HG02678 (cell line): ENCODE measurements at regions not wholly inside any gene's neighbourhood (a gene's known extent, or its start where the extent isn't known, plus 50 kb on each side); places are given as distances from the start of the nearest gene placed in this dataset.
A peak's percentile ranks its signal among the peaks of the same experiment; 100 is the strongest.
"Not testable (repeated sequence)": the region's sequence is repeated elsewhere in the genome, so short reads cannot be mapped to it uniquely, and the experiment has no call there.

Experiments used
- ATAC-seq: cut with Tn5 transposase; IDR thresholded peaks from one replicate; pipeline ENCODE4 v1.9.1; 2021; ENCODE audit warnings: mild to moderate bottlenecking, moderate library complexity; ENCODE audit not compliant: unreplicated experiment

DNA sequence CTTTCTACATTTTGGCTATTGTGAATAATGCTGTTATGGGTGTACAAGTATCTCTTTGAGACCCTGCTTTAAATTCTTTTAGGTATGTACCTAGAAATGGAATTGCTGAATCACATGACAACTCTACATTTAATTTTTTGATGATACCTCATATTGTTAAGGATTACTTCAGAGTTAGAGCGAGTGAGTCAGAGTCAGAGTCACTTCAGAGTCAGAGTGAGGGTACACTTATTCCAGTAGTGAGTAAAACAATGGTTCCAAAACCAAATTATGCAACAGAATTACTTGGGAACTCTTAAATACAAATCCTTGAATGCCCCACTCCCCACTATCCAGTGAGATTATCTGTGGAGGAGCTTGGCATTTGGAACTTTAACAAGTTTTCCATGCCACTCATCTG is 50.3 kb upstream of the SNRK start:
- ATAC-seq, result no peak

DNA sequence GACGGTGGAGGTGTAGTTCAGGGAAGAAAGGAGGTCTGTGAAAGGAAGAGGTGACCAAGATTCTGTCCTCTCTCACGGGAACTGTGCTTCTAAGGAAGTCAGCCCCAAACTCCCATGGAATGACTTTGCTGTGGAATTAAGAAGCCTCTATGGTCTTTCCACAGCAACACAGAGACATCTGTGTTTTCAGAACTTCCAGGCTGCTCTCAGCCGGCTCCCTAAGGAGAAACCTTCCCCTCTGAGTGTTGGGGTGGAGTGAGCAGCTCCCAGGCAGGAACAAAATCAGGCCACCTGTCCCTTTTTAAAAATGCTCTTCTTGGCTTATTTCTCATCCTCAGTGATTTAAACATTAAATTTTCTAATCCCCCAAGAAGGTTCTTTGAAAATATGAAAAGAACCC is 53.3 kb upstream of the SNRK start:
- no peak for ATAC-seq

DNA sequence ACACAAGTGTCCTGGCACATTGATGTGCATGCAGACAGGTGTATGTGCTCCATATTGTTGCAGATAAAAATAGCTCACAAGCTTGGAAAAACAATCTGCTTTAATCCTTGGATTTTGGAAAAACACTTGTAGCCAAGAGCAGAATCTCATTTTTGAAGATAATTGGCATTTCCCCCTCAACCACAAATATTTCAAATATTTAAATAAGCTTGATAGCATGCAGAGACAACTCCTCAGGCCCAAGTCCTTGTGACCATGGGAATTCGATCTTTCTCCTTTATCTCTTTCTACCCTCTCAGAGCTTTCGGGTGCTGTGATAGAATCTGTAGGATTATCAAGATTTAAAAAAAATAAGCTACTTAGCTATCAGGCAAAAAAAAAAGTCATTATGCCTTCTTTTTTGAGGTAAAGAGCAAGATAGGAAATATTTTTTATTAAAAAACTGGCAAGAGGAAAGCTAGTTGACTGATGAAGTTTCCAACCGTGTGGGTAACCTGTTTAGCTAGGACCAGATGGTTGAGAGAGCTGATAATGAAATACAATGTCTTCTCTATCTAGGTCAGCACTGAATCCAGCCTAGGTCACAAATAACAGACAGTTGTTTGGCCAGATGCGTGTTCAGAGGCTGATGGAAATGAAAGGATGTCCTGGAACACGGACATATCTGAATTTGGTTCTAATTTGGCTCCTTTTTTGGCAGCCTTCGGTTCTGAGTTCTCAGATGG is 54.9 kb upstream of the SNRK start:
- no peak for ATAC-seq

DNA sequence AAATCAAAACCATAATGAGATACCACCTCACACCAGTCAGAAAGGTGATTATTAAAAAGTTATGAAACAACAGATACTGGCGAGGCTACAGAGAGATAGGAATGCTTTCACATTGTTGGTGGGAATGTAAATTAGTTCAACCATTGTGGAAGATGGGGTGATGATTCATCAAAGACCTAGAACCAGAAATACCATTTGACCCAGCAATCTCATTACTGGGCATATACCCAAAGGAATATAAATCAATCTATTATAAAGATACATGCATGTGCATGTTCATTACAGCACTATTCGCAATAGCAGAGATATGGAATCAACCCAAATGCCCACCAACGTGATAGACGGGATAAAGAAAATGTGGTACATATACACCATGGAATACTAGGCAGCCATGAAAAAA is 56.5 kb upstream of the SNRK start:
- ATAC-seq, result not testable (repeated sequence)

DNA sequence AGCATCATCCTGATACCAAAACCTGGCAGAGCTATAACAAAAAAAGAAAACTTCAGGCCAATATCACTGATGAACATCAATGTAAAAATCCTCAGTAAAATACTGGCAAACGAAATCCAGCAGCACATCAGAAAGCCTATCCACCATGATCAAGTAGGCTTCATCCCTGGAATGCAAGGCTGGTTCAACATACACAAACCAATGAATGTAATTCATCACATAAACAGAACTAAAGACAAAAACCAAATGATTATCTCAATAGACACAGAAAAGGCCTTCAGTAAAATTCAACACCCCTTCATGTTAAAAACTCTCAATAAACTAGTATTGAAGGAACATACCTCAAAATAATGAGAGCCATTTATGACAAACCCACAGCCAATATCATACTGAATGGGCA is 58.7 kb upstream of the SNRK start:
- not testable (repeated sequence) for ATAC-seq

DNA sequence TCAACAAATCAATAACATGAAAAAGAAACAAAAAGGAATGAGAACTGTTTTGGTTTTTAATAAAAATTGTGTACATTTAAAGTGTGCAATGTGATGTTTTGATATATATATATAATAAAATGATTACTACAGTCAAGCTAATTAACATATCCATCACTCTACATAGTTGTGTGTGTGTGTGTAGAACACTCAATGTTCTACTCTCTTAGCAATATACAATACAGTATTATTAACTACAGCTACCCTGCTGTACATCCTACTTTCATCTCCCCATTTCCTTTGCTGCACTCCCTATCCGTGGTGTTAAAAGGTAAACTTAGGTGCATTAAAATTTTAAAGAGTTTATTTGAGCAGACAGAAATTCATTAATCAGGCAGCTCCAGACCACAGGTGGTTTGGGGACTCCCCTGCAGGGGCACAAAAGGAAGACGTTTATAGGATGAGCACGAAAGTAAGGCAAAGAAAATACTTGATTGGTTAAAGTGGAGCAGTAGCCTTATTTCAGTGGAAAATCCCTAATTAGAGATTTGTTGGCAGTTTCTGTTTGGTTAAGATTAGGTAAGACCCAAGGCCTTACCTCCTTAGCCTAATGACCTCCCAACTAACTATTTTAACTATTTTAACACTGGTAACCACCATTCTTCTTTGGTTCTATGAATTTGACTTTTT is 61.8 kb upstream of the SNRK start:
- no peak for ATAC-seq

DNA sequence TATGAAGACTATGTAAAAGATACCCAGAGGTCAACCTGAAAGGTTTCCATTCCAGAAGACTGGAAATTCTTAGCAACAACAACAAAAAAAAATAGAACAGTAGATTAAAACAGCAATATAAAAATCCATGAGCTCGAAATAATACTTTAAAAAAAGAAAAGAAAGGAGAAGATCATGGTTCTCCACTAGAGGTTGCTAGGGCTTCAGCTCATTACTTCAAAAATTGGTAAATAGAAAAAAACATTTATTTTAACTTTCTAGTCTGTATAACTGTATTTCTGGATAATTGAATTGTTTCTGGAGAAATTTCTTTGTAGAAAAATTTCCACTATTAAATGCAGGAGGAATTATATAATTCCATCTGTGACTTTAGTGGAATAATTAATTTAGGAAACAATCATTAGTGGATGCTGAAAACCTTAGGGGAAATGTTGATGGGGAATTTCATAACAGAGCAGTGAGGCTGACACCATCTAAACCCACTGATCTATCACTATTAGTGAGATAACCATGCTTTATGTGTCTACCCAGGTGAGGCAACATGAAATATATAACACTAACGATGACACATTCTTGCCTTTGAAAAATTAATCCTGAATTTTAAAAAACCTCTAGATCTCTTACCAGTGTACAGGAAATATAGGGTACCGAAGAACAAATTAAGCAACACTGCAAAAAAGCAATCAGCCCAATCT is 62.5 kb upstream of the SNRK start:
- ATAC-seq, result no peak

DNA sequence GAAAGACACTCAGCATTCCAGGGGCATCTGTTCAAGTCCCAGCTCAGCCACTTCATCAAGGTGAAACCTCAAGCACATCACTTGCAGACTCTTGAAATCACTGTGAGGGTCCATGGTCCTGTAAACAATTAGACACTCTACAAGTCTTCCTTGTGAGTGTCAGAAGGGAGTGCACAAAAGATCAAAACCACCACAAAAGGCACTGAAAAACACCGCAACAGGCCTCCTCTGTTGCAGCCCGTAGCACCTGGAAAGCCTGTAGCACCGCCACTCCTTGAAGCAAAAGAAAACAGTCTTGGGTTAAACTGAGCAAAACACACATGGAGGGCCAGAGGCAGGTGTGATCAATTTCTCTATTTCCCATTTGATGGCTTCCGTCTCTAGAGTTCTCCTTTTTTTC is 63.8 kb upstream of the SNRK start:
- ATAC-seq, result no peak

DNA sequence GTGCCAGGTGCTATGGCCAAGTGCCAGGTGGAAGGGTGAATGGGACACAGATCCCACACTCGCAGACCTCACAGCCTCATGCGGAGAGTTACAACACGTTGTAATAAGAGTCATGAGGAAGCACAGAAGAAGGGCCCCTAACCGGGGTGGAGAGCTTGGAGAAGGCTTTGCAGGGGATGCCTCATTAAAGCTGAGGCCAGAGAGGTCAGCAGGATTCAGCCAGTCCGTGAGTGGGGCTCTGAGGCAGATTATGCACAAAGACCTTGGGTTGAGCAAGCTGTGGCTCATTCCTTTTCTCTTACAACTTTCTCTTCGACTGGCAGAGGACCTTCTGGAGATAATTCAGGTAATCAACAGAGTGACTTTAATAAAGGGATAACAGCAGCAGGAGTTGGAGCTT is 65.3 kb upstream of the SNRK start:
- ATAC-seq, result no peak

DNA sequence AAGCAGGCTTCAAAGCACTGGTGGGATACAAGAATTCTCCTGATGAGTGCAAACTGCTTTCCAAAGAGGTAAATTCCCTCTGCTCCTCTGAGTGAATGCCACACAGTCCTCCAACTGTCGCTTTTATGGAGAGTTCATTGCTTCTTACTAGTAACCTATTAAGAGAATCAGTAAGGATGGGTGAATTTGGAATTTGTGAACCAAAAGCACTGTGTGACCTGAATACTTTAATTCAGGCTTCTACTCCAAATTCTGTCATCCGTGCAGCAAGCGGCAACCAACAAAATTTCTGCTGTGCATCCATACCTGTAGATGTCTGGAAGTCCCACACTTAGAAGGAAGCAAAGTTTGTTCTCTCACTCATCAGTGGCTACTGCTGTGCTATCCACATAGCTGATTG is 66.7 kb upstream of the SNRK start:
- ATAC-seq, result no peak

DNA sequence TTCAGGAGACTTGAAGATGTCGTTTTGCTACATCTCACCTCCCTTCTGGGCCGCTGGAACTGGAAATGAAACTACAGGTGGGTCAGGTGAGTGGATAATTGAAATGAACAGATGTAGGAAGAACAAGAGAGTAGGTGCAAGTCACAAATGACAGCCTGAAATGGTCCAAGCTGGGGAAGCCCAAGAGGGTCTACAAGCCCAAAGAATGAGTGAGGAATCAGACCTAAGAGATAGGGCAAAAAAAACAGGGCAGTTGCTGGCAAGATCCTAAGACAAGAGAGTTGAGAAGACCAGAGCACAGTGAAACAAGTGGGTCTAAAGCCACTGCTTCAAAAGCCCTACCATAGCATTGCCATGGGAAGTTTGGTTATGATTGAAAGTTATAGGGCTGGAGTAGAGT is 67.4 kb upstream of the SNRK start:
- no peak for ATAC-seq

DNA sequence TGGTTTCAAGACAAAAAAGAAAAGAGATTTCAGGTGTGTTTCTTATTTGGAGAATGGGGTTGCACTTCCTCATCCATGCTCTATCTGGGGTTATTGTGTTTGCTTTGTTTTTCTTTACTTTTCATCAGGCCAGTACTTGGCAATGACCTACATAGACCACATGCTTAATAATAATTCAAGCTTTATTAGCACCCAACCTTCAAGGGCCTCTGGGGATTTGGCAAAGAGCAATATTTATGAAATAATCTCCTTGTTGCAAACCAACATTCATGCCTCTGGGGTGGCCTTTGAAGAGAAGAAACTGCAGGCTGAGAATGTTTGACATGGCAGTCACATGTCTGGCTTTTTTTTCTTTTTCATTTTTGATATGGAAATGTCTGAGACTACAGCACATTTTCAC is 68.2 kb upstream of the SNRK start:
- ATAC-seq, result no peak

DNA sequence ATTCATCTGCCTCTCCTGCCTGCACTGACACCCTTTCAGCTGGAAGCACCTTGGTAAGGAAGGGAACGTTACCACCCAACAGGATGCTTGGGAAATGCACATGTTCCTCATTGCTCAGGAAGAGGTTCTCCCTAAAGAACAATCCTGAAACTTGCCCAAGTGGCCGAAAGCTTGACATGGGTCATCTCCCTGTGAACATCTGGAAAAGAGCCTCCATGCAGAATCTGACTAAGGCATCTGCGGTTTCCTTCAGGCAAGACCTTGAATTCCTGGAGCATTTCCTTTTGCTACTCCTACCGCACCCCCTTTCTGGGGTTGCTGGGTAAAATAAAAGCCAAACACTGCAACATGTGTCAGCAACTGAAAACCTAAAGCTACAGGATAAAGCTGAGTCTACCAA is 68.7 kb upstream of the SNRK start:
- ATAC-seq, result no peak

DNA sequence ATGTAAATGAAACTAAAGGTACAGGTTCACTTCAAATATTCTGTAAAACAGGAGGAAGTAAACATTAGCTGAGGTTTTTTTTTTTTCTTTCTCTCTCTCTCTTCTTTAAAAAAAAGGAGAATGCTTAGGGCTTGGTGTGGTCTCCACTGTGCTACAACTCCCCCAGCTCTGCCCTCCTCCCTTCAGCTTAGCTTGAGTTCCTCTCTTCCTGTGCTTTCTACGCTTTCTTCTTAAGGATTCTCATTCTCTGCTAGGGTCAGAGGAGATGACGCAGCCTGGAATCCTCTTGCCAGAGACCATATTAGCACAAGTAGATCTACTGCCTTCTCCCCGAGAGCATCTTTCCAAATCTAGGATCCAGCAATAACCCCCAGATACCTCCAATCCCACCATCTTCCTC is 69.1 kb upstream of the SNRK start:
- ATAC-seq, result no peak

DNA sequence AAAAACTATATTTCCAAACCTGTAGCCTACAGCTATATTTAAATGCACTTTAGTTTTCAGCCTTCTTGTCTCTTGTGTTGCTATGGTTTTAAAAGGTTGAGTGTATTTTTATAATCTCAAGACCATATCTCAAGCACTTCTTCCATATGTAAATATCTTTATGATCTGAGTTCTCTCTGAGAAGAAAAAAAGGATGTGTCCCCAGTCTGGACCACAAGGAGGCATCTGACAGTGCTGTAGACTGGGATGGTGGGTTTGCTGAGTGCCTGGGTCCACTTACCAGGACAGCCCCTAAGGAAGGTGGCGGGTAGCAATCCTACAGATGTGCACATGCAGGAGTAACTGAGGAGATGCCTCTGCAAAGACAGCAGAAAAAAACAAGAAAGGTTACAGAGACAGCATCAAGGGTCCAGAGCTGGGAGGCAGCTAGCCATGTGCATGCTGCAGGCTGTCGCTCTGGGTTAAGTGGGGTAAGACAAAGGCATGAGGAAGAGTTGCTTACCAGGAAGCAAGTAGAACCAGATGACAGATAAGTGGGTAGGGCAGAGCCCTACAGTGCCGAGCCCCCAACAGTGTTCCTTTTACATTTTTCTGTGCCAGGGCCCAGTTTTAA is 70.6 kb upstream of the SNRK start:
- no peak for ATAC-seq

DNA sequence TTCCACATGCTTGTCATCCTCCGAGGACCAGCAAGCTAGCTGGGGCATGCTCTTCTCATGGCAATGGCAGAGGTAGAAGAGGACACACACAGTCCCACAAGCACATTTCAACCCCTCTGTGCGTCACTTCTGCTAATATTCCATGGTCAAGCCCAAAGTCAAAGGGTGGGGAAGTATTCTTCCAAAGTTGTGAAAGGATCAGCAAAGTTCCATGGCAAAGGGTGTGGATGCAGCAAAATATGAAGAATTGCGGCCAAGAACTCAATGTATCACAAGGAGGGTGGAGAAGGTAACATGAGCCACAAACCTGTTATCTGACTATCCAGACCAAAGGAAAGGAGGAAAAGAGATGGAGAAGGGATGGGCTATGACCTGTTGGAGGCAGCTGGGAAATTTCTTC is 71.2 kb upstream of the SNRK start:
- ATAC-seq, result no peak

DNA sequence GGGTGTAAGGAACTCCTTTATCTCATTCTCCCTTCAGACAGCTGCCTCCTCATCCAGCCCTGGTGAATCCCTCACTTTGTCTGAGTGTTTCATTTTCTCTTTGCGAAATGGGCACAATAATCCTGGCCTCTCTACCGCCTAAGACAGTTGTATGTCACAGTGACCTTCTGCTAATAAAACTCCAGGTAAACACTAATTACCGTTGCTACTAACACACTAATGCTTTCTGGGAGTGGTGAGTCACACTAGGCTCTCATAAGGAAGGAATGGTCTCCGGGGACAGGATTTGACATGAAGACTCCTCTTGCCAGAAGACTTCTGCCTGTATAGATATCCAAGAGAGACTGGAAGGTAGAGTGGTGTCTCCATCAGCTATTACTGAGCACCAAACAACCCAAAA is 71.7 kb upstream of the SNRK start:
- no peak for ATAC-seq

DNA sequence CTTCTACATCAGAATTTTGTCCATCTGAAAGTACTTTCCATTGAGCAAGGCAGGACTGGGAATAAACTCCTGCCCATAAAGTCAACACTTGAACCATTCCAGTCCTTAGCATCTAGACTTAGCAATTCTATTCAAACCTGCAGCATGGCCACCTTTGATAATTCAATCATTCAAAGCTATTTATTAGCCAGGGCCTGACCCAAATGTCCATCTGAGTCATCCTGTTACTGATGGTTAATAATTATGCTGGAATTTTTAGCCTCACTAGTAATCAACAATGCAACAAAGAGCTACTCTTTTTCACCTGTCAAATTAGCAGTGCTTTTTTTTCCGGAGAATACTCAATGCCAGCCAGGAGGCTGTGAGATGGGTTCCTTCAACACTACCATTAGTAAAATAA is 72.7 kb upstream of the SNRK start:
- ATAC-seq, result peak; percentile 50

DNA sequence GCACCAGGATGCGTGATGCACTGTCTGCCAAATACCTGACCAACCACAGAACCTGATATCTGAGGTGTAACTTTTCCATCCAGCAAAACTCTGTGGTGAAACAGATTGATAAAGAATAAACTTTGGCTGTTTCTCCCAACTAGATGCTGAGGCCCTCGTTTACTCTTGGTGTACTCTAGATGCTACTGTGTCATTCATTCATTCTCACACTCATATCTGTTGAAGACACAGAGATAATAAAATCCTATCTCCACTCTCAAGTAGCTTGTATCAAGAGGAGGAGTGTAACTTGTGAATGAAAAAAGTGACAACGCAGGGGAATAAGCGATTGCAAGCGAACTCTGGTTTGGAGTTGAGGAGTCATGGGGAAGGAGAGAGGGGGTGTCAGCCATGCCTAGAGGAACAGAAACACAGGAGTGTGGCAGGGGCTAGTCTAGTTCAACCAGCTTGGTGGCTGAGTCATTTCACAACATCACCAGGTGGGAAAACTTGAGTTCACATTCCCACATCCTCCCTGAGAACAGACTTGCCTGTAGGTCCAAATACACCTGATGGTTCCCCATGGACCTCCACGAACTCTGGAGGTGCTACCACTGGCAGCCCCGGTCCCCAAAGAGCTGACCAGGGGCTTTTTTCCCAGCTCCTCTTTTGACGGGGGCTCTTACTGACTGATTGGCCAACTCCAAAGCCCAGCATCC is 73.3 kb upstream of the SNRK start:
- peak; percentile 46 for ATAC-seq

DNA sequence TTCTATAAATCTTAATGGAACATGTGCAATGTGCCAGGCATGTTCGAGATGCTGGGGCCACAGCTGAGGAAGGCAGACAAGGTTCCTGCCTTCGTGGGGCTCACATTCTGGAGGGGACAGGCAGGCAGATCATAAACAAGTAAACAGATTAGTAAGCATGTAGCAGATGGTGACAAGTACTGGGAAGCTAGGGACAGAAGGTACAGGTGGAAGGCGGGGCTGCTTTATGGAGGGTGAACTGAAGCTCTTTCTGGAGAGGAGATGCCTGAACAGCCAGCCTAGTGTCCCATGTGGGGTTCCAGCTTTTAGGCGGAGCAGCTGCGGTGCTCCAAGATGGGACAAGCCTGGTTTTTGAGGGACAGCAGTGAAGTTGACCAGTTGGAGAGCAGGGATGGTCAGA is 74.7 kb upstream of the SNRK start:
- no peak for ATAC-seq
